LoVo (cell line): ENCODE measurements at regions not wholly inside any gene's neighbourhood (a gene's known extent, or its start where the extent isn't known, plus 50 kb on each side); places are given as distances from the start of the nearest gene placed in this dataset.

Source experiments
- DNase-seq: peaks from one replicate; pipeline ENCODE4 v3.0.0-alpha.2; 2016; ENCODE audit warnings: low spot score

DNA sequence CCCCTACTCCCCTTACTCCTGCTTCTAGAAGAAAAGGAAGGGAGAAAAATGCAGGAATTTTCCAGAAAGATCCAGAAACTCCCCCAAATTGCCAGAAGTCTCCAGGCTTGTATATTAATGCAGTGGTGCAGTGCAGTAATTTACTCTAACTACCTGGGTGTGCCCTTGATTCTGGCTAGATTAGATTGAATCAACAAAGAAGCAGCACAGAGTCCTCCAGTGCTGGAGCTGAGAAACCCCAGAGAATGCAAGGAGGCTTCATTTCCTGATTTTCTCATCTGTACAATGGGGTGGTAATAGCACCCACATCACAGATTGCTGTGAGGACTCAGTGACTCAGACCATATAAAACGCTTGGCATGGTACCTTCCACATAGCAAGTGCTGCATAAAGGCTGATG lies 247.3 kb upstream of the RPL38 start:
- no peak for DNase-seq

DNA sequence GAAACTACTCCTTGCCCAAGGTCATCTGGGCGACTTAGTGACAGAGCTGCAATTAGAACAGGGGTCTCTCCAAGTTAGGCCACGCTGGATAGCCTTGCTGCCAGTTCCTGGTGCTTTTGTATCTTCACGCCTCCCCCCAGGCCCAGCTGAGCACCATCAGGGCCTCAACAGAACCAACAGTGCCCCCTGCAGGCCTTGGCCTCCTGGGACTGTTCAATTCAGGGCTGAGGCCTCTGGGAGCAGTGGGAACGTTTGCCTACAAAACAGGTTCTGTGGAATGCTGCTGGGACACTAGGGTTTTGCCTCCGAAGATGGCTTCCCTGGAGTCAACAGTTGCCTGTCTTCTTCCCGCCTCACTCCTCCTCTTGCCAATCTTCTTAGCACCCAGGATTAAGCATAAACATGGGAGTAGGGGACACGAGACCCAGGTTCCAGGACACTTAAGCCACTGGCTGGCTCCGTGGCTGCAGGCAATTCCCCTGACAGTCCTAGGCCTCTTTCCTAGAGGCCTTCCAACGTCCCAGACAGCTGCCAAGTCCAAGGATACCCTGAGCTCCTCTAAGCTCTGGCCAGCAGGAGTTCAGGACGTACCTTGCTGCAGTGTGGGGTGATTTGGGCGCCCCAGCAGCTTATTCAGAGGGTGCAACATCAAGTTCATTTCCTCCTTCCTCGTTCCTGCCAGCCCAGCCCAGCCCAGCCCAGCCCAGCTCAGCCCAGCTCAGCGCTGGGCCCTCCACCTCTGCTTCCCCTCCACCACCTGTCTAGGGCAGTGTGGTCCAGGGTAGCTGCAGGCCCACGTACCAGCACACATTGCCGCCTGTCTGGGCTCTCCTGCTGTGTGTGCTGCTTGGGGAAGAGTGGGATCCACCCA lies 246.6 kb upstream of the RPL38 start:
- DNase-seq: no peak

DNA sequence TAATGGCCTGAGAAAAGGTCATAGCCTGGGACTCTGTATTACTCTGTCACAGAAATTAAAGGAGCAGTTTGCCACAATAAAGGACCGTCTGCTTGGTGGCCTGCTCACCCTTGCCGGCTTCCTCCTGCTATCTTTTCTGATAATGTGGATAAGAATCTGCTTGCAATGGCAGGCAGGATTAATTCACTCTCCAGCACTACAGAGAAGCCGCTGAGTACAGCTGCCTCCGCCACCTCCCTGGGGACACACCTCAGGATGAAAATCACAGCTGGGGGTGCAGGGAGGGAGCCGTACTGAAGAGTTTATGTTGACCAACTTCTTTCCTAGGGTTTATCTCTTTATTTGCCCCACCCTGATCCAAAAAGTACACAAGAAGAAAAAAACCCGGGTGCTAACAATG lies 245.9 kb upstream of the RPL38 start:
- DNase-seq: no peak

GRCh38 chr17:73958453-73958852 lies 245.0 kb upstream of the RPL38 start:
- DNase-seq: no peak

DNA sequence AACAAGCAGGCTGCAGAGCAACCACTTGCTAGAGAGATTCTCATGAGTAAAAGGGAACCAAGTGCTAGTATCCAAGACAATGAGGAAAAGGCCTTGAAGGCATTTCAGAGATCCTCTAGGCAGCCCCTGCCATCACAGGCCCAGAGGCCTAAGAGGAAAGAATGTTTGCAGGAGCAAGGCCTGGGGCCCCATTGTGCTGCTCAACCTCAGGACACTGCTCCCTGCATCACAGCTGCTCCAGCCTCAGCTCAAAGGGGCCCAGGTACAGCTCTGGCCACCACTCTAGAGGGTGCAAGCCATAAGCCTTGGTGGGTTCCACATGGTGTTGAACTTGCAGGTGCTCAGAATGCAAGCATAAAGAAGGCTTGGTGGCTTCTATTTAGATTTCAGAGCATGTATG lies 243.0 kb upstream of the RPL38 start:
- no peak for DNase-seq

GRCh38 chr17:73962308-73962707 lies 241.2 kb upstream of the RPL38 start:
- no peak for DNase-seq

- DNase-seq: no peak
Observed at GRCh38 chr17:73968680-73969079, 234.8 kb upstream of the RPL38 start.

GRCh38 chr17:73969956-73970355 lies 233.5 kb upstream of the RPL38 start:
- DNase-seq: no peak

DNA sequence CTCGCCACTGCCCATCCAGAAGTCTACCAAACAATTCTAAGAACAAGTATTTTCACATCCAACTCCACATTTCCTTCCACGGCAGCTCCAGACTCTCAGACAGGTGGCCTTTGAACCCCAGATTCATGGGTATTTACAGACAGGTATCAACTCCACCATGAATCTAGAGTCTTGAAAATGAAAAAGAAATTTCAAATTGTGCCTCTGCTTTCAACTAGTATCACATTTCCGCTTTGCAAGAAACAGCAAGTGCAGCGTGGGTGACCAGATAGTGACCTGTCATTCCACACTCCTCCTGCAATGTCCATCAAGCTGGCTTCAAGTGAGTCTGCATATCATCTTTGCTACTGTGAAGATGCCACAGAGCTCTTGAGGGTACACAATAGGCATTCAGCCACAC lies 232.4 kb upstream of the RPL38 start:
- no peak for DNase-seq

GRCh38 chr17:73972056-73972455 lies 231.4 kb upstream of the RPL38 start:
- DNase-seq: no peak

GRCh38 chr17:73972901-73973300 lies 230.6 kb upstream of the RPL38 start:
- no peak for DNase-seq

DNA sequence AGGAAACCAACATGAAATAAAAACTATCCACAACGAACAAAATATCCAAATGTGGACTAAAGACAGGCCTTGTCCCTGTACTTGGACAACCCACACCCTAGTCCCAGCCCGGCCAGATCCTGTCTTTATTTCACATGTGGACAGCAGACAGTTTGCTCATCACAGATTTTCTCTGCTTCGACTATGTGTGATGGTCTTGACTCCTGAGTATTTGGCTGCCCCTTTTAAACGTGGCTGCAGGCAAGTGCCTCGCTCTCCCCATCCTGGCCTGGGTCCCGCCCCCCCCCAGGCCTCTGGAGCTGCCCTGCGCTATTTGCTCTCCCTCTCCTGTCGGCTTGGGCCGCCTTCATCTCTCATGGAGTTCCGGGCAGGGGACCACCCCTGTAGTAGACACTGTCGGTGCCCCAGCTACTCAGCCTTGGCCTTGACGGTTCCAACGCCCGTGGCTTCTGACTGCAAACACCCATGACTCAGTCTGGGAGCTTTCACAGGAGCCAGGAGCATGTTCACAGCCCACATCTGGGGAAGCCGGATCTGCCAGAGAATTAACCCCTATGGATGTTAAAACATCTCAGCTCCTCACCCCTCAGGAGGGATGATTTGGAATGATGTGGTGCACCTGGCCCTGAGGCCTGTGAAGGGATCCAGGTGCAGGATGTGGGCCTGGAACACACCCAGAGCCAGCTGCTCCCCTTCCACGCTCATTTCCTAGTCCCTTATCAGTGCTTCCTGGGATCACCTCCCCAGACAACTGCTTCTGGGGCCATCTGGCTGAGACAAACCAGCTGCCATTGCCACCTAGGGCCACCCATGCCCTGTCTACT lies 229.7 kb upstream of the RPL38 start:
- DNase-seq: no peak

DNA sequence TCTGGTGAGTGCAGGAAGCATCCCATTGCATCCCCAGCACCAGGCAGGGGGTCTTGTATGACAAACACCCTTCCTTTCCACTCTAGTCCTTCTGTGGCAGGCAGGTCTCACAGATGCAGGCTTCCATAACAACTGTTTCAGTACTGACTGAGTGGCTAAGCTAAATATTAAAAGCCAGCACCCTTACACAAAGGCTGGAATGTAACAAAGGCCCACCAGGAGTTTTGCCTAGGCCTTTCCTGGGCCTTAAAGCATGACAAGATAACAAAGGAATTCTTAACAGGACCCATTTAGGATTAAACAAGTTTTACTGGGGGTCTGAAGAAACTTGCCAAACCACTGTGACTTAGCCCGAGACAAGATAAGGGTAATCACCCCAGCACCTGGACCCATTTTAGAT lies 228.9 kb upstream of the RPL38 start:
- DNase-seq: no peak

DNA sequence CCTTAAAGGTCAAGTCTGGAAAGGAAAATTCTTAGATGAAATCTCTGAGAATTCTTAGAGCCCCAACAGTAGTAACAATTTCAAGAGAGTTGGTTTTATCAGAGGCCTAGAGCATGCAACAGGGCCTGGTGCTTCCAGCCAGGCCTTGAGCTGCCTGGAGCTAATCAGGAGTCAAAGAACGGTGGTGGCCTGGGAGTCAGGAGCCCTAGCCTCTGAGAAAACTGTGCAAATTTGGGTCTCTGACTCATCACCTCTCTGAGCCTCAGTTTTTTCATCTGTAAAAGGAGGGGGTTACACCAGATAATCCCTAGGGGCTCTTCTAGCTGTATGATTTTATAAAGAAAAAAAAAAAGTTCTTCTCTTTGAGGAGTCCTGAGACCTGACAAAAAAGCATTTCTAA lies 227.3 kb upstream of the RPL38 start:
- DNase-seq: no peak

DNA sequence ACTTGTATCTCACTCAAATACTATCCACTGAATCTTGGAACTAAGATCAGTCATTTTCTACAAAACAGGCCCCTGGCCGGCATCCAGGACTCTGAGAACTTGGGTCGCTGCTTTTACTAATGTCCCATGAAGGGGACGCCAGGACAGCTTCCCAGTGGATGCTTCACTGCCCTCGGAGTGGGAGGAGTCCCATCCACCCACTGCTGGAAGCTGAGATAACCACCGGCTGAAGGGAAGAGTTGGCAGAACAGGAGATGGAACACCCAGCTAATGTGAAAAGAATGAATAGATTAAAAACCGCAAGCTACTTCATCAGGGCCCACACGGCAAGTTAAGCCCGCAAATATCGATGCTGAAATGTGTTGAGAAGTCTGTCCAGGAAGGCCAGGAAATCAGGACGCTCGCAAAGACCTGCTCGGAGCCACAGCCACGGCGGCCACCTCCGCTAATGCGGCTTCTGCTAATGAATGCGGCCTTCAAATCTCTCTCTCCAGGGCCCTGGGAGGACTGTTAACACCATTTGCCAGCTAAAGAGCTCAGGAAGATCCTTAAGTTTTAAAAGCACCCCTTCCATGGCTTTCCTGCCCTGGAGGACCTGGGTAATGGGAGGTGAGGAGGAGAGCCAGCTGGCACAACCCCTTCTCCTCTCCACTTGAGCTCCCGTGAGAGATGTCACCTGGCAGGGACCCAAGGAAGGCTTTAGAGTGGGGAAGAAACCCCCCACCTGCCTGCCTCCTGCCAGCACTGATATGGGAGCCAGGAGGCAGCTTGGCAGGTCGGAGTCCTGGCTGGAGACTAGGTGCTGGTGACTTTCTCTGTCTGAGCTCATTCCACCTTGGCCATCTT lies 226.6 kb upstream of the RPL38 start:
- DNase-seq: no peak

DNA sequence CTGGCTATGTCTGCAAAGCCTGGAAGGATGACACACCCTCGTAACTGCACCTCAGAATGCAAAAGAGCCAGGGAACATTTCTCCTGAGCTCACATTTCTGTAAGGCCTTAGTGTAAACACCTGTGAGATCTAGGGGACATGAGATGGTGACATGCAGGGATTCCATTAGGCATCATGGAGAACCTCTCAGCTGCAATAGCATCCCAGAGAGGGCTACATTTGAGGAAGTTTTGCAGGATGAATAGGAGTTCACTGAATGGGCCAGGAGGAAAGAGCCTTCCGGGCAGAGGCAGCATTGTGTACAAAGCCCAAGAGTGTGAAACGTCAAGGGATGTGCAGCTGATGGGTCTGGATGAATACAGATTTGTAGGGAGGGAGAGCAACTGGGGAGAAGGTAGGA lies 223.0 kb upstream of the RPL38 start:
- DNase-seq: no peak

DNA sequence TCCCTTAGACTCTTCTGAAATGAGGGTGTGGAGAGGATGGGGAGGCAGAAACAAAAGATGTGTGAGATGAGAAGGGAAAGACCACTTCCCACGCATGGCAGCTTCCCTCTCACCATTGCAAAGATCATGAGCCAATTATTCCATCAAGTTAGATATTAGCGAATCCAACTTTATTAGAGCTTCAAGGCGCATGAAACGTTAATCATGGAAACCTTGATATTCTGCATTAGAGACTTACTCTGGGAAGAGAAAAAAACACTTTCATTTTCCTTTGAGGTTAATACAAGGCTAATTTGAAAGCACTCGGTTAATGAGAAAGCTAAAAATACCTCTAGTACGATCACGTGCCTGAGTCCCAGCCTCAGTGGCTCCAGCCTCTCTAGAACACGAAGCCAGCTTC lies 220.6 kb upstream of the RPL38 start:
- no peak for DNase-seq

GRCh38 chr17:73983621-73984400 lies 219.7 kb upstream of the RPL38 start:
- DNase-seq: no peak

DNA sequence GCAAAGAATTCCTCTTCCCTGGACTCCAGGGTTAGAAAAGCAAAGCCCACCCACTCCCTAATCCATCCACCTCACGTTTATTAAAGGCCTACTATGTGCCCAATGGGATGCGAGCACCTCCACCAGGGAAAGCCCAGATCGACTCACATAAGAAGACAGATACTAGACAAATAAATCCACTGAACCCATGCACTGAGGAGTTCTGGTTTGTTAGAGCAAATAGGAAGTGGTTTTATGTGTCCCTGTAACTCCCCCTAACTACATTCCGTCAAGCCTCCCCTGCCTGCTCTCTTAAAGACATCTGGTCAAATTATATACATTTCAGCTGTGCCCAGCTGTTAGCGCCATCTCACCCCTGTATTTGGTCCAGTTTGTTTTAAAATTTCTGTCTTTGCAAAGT lies 218.5 kb upstream of the RPL38 start:
- DNase-seq: no peak

DNA sequence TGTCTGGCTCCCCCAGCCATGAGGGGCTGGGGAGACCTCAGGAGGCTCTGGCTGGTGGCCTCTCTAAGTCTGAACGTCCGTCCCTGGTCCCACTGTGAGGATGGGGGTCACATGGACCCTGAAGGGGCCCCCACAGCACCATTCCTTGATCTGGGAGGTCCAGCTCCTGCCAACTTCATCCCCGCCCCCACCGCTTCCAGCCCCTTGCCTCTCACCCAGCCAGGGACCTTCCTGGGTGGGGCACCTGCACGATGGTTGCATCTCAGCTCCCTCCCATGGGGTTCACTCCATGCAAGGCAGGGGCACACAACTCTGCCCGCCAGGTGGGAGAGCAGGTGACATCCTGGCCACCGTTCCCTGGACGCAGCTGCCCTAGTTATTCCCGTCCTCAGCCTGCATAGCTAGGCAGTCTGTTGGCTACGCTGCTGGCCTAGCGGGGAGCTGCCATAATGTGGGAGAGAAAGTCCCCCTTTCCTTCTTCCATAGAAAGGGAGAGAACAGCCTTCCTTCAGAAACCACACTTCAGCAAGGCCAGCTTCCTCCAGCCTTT lies 217.9 kb upstream of the RPL38 start:
- no peak for DNase-seq

- DNase-seq: no peak
Observed at GRCh38 chr17:73986641-73987177, 216.8 kb upstream of the RPL38 start.
